ENCODE measurements at regions not wholly inside any gene's neighbourhood (a gene's known extent, or its start where the extent isn't known, plus 50 kb on each side); places are given as distances from the start of the nearest gene placed in this dataset.

GRCh38 chr2:8049851-8050571, 631.8 kb upstream of the ID2 start:
- Histone ChIP-seq H3K4me3 (ENCODE audit: extremely low read depth, insufficient read depth, low read length, poor library complexity, severe bottlenecking) (no peak overlapping the region), H3K27ac (ENCODE audit: low read depth, low read length, severe bottlenecking) (no peak overlapping the region), H3K36me3 (ENCODE audit: control insufficient read depth, insufficient read depth, low read length) (no peaks in the 10 kb centered on the region), H3K9me3 (ENCODE audit: control insufficient read depth, low read length) (no peaks in the 10 kb centered on the region), H3K4me1 (ENCODE audit: control insufficient read depth, insufficient read depth, low read length, poor library complexity, severe bottlenecking) (no peaks in the 10 kb centered on the region)
- WGBS, 2 experiments (ENCODE audit: insufficient coverage in 2 of 2) = 88 to 94% methylated on average over 2 of the region's 3 CpGs

GRCh38 chr2:8053216-8053615, 628.6 kb upstream of the ID2 start:
- H3K4me1 ChIP-seq (ENCODE audit: control insufficient read depth, insufficient read depth, low read length, poor library complexity, severe bottlenecking) = no peaks in the 10 kb centered on the region
- no peak overlapping the region for H3K27ac ChIP-seq (ENCODE audit: low read depth, low read length, severe bottlenecking)
- H3K36me3 ChIP-seq (ENCODE audit: control insufficient read depth, insufficient read depth, low read length) = no peaks in the 10 kb centered on the region
- peaks cover 5% of the 10 kb centered on the region for H3K9me3 ChIP-seq (ENCODE audit: control insufficient read depth, low read length)
- H3K4me3 ChIP-seq (ENCODE audit: extremely low read depth, insufficient read depth, low read length, poor library complexity, severe bottlenecking) = no peak overlapping the region

GRCh38 chr2:8054070-8054469, 627.8 kb upstream of the ID2 start:
- WGBS, 2 experiments (ENCODE audit: insufficient coverage in 2 of 2) = 92 to 96% methylated on average over 5 of the region's 6 CpGs
- H3K27ac ChIP-seq (ENCODE audit: low read depth, low read length, severe bottlenecking) = no peak overlapping the region
- no peaks in the 10 kb centered on the region for H3K36me3 ChIP-seq (ENCODE audit: control insufficient read depth, insufficient read depth, low read length)
- peaks cover 5% of the 10 kb centered on the region for H3K9me3 ChIP-seq (ENCODE audit: control insufficient read depth, low read length)
- no peak overlapping the region for H3K4me3 ChIP-seq (ENCODE audit: extremely low read depth, insufficient read depth, low read length, poor library complexity, severe bottlenecking)
- no peaks in the 10 kb centered on the region for H3K4me1 ChIP-seq (ENCODE audit: control insufficient read depth, insufficient read depth, low read length, poor library complexity, severe bottlenecking)

GRCh38 chr2:8058652-8059051, 623.2 kb upstream of the ID2 start:
- no peaks in the 10 kb centered on the region for H3K4me1 ChIP-seq (ENCODE audit: control insufficient read depth, insufficient read depth, low read length, poor library complexity, severe bottlenecking)
- H3K36me3 ChIP-seq (ENCODE audit: control insufficient read depth, insufficient read depth, low read length) = no peaks in the 10 kb centered on the region
- WGBS, 2 experiments (ENCODE audit: insufficient coverage in 2 of 2) = 100% methylated on average over 1 of the region's 2 CpGs; no CpG with 5 or more reads in 1 of the 2 experiments
- H3K27ac ChIP-seq (ENCODE audit: low read depth, low read length, severe bottlenecking) = no peak overlapping the region
- no peak overlapping the region for H3K4me3 ChIP-seq (ENCODE audit: extremely low read depth, insufficient read depth, low read length, poor library complexity, severe bottlenecking)
- H3K9me3 ChIP-seq (ENCODE audit: control insufficient read depth, low read length) = peaks cover 5% of the 10 kb centered on the region

- peaks cover 5% of the 10 kb centered on the region for H3K9me3 ChIP-seq (ENCODE audit: control insufficient read depth, low read length)
- no peak overlapping the region for H3K4me3 ChIP-seq (ENCODE audit: extremely low read depth, insufficient read depth, low read length, poor library complexity, severe bottlenecking)
- H3K4me1 ChIP-seq (ENCODE audit: control insufficient read depth, insufficient read depth, low read length, poor library complexity, severe bottlenecking) = no peaks in the 10 kb centered on the region
- 80 to 100% methylated on average over 1 to 3 of the region's 3 CpGs for WGBS, 2 experiments (ENCODE audit: insufficient coverage in 2 of 2)
- no peak overlapping the region for H3K27ac ChIP-seq (ENCODE audit: low read depth, low read length, severe bottlenecking)
- no peaks in the 10 kb centered on the region for H3K36me3 ChIP-seq (ENCODE audit: control insufficient read depth, insufficient read depth, low read length)
These were observed 622.6 kb upstream of the ID2 start for GRCh38 chr2:8059255-8059654.

GRCh38 chr2:8059794-8060193, 622.1 kb upstream of the ID2 start:
- H3K4me3 ChIP-seq (ENCODE audit: extremely low read depth, insufficient read depth, low read length, poor library complexity, severe bottlenecking) = no peak overlapping the region
- H3K4me1 ChIP-seq (ENCODE audit: control insufficient read depth, insufficient read depth, low read length, poor library complexity, severe bottlenecking) = no peaks in the 10 kb centered on the region
- WGBS, 2 experiments (ENCODE audit: insufficient coverage in 2 of 2) = no CpG with 5 or more reads among the region's 4 CpGs
- no peaks in the 10 kb centered on the region for H3K36me3 ChIP-seq (ENCODE audit: control insufficient read depth, insufficient read depth, low read length)
- H3K9me3 ChIP-seq (ENCODE audit: control insufficient read depth, low read length) = peaks cover 5% of the 10 kb centered on the region
- H3K27ac ChIP-seq (ENCODE audit: low read depth, low read length, severe bottlenecking) = no peak overlapping the region

GRCh38 chr2:8061219-8061618, 620.6 kb upstream of the ID2 start:
- WGBS, 2 experiments (ENCODE audit: insufficient coverage in 2 of 2) = 95 to 97% methylated on average over 7 to 8 of the region's 9 CpGs
- Histone ChIP-seq H3K27ac (ENCODE audit: low read depth, low read length, severe bottlenecking) (no peak overlapping the region), H3K9me3 (ENCODE audit: control insufficient read depth, low read length) (peaks cover 5% of the 10 kb centered on the region), H3K4me1 (ENCODE audit: control insufficient read depth, insufficient read depth, low read length, poor library complexity, severe bottlenecking) (no peaks in the 10 kb centered on the region), H3K4me3 (ENCODE audit: extremely low read depth, insufficient read depth, low read length, poor library complexity, severe bottlenecking) (no peak overlapping the region), H3K36me3 (ENCODE audit: control insufficient read depth, insufficient read depth, low read length) (no peaks in the 10 kb centered on the region)

- Histone ChIP-seq H3K27ac (ENCODE audit: low read depth, low read length, severe bottlenecking) (no peak overlapping the region), H3K36me3 (ENCODE audit: control insufficient read depth, insufficient read depth, low read length) (no peaks in the 10 kb centered on the region), H3K9me3 (ENCODE audit: control insufficient read depth, low read length) (no peaks in the 10 kb centered on the region), H3K4me1 (ENCODE audit: control insufficient read depth, insufficient read depth, low read length, poor library complexity, severe bottlenecking) (no peaks in the 10 kb centered on the region), H3K4me3 (ENCODE audit: extremely low read depth, insufficient read depth, low read length, poor library complexity, severe bottlenecking) (no peak overlapping the region)
- WGBS, 2 experiments (ENCODE audit: insufficient coverage in 2 of 2) = 80% methylated on average over 1 of the region's 5 CpGs; no CpG with 5 or more reads in 1 of the 2 experiments
These were observed 617.3 kb upstream of the ID2 start for GRCh38 chr2:8064603-8065002.

- Histone ChIP-seq H3K36me3 (ENCODE audit: control insufficient read depth, insufficient read depth, low read length) (no peaks in the 10 kb centered on the region), H3K4me3 (ENCODE audit: extremely low read depth, insufficient read depth, low read length, poor library complexity, severe bottlenecking) (no peak overlapping the region), H3K4me1 (ENCODE audit: control insufficient read depth, insufficient read depth, low read length, poor library complexity, severe bottlenecking) (no peaks in the 10 kb centered on the region), H3K27ac (ENCODE audit: low read depth, low read length, severe bottlenecking) (no peak overlapping the region), H3K9me3 (ENCODE audit: control insufficient read depth, low read length) (no peaks in the 10 kb centered on the region)
- 100% methylated on average over 1 of the region's 1 CpG; no CpG with 5 or more reads in 1 of the 2 experiments for WGBS, 2 experiments (ENCODE audit: insufficient coverage in 2 of 2)
These were observed 616.7 kb upstream of the ID2 start for GRCh38 chr2:8065191-8065590.

- Histone ChIP-seq H3K36me3 (ENCODE audit: control insufficient read depth, insufficient read depth, low read length) (no peaks in the 10 kb centered on the region), H3K27ac (ENCODE audit: low read depth, low read length, severe bottlenecking) (no peak overlapping the region), H3K4me3 (ENCODE audit: extremely low read depth, insufficient read depth, low read length, poor library complexity, severe bottlenecking) (no peak overlapping the region), H3K4me1 (ENCODE audit: control insufficient read depth, insufficient read depth, low read length, poor library complexity, severe bottlenecking) (no peaks in the 10 kb centered on the region), H3K9me3 (ENCODE audit: control insufficient read depth, low read length) (no peaks in the 10 kb centered on the region)
- WGBS, 2 experiments (ENCODE audit: insufficient coverage in 2 of 2) = 88 to 93% methylated on average over 11 of the region's 15 CpGs
These were observed 614.0 kb upstream of the ID2 start for GRCh38 chr2:8067784-8068336.

- H3K4me1 ChIP-seq (ENCODE audit: control insufficient read depth, insufficient read depth, low read length, poor library complexity, severe bottlenecking) = no peaks in the 10 kb centered on the region
- no peaks in the 10 kb centered on the region for H3K36me3 ChIP-seq (ENCODE audit: control insufficient read depth, insufficient read depth, low read length)
- H3K4me3 ChIP-seq (ENCODE audit: extremely low read depth, insufficient read depth, low read length, poor library complexity, severe bottlenecking) = no peak overlapping the region
- no peaks in the 10 kb centered on the region for H3K9me3 ChIP-seq (ENCODE audit: control insufficient read depth, low read length)
- no peak overlapping the region for H3K27ac ChIP-seq (ENCODE audit: low read depth, low read length, severe bottlenecking)
- WGBS, 2 experiments (ENCODE audit: insufficient coverage in 2 of 2) = no CpG with 5 or more reads among the region's 1 CpG
These were observed 608.9 kb upstream of the ID2 start for GRCh38 chr2:8072907-8073306.

Data from mesodermal cell (in vitro differentiated cells).